Left ventricle myocardium inferior (tissue), 1 donor: ENCODE measurements at regions not wholly inside any gene's neighbourhood (a gene's known extent, or its start where the extent isn't known, plus 50 kb on each side); places are given as distances from the start of the nearest gene placed in this dataset.
A peak's percentile ranks its signal among the peaks of the same experiment; 100 is the strongest.

Experiments
- DNase-seq: peaks from one replicate; pipeline ENCODE4 v3.0.0-alpha.2; 2020
- H3K27ac ChIP-seq: fragments of 200-600 bp; replicated peaks from 2 replicates; pipeline ENCODE4 v1.8.0; 2021
- H3K27me3 ChIP-seq: fragments of 200-600 bp; 2 replicates; pipeline ENCODE4 v1.8.0; 2021; ENCODE audit warnings: low read depth
- H3K36me3 ChIP-seq: fragments of 200-600 bp; 2 replicates; pipeline ENCODE4 v1.8.0; 2021
- H3K4me1 ChIP-seq: fragments of 200-600 bp; 2 replicates; pipeline ENCODE4 v1.8.0; 2021
- H3K4me3 ChIP-seq: fragments of 200-600 bp; 2 replicates; pipeline ENCODE4 v1.8.0; 2021; ENCODE audit warnings: mild to moderate bottlenecking, moderate library complexity
- H3K9me3 ChIP-seq: fragments of 200-600 bp; replicated peaks from 2 replicates; pipeline ENCODE4 v1.8.0; 2021
- CTCF ChIP-seq: fragments of 200-600 bp; IDR thresholded peaks from 2 replicates; pipeline ENCODE4 v1.8.0; 2021; ENCODE audit warnings: antibody characterized with exemption, mild to moderate bottlenecking, borderline replicate concordance
- intact Hi-C: fragments of 100-400 bp; cut with micrococcal nuclease; formaldehyde crosslinking; loops from one replicate; pipeline ENCODE4 v1.11.0; 2022
- donor health status: DM: no; HTN: yes; CAD: no; lungs with severe emphysema.

GRCh38 chrX:15143050-15143824 lies 126.6 kb downstream of the ASB9 start:
- Histone ChIP-seq H3K4me3 (no peak overlapping the region), H3K4me1 (no peaks in the 10 kb centered on the region), H3K27me3 (no peaks in the 10 kb centered on the region), H3K27ac (no peak overlapping the region), H3K9me3 (no peaks in the 10 kb centered on the region), H3K36me3 (no peaks in the 10 kb centered on the region)
- peak; percentile 13 for DNase-seq
- TF ChIP-seq CTCF: peak; percentile 68
- intact Hi-C loops: loop anchor here (10.0 kb wide), 1 partner anchor 1098 kb away; no protein-coding TSS in a partner anchor

- intact Hi-C loops: loop anchor here (10.0 kb wide), 1 partner anchor 1097 kb away; no protein-coding TSS in a partner anchor
- no peaks in the 10 kb centered on the region for H3K4me1 ChIP-seq
- no peak for TF ChIP-seq CTCF
- no peaks in the 10 kb centered on the region for H3K36me3 ChIP-seq
- H3K27ac ChIP-seq: no peak overlapping the region
- H3K27me3 ChIP-seq: no peaks in the 10 kb centered on the region
- DNase-seq: no peak
- no peak overlapping the region for H3K4me3 ChIP-seq
- H3K9me3 ChIP-seq: no peaks in the 10 kb centered on the region
These were observed 127.7 kb downstream of the ASB9 start for GRCh38 chrX:15142084-15142715.

- DNase-seq: no peak
- no peak for TF ChIP-seq CTCF
- Histone ChIP-seq H3K27me3 (no peaks in the 10 kb centered on the region), H3K27ac (no peak overlapping the region), H3K36me3 (no peaks in the 10 kb centered on the region), H3K4me3 (no peak overlapping the region), H3K4me1 (no peaks in the 10 kb centered on the region), H3K9me3 (no peaks in the 10 kb centered on the region)
- intact Hi-C loops: no loop called here
These were observed 133.1 kb downstream of the ASB9 start for GRCh38 chrX:15136795-15137194.

GRCh38 chrX:15129412-15129811 lies 140.5 kb downstream of the ASB9 start:
- no peak for TF ChIP-seq CTCF
- H3K4me1 ChIP-seq: no peaks in the 10 kb centered on the region
- no peak overlapping the region for H3K27ac ChIP-seq
- intact Hi-C loops: no loop called here
- H3K27me3 ChIP-seq: no peaks in the 10 kb centered on the region
- H3K9me3 ChIP-seq: no peaks in the 10 kb centered on the region
- H3K4me3 ChIP-seq: no peak overlapping the region
- DNase-seq: no peak
- no peaks in the 10 kb centered on the region for H3K36me3 ChIP-seq

- Histone ChIP-seq H3K9me3 (no peaks in the 10 kb centered on the region), H3K4me3 (no peak overlapping the region), H3K27ac (no peak overlapping the region), H3K36me3 (no peaks in the 10 kb centered on the region), H3K27me3 (no peaks in the 10 kb centered on the region), H3K4me1 (no peaks in the 10 kb centered on the region)
- no peak for TF ChIP-seq CTCF
- intact Hi-C loops: no loop called here
- no peak for DNase-seq
These were observed 141.0 kb downstream of the ASB9 start for GRCh38 chrX:15128861-15129260.
